SW 1271 (cell line): ENCODE measurements at regions not wholly inside any gene's neighbourhood (a gene's known extent, or its start where the extent isn't known, plus 50 kb on each side); places are given as distances from the start of the nearest gene placed in this dataset.

Source experiments
- DNase-seq, 2 experiments: peaks; one replicate each; lab custom pipeline; 2025; lab: John Stamatoyannopoulos, UW

GRCh38 chr13:70894258-70894657, 786.0 kb upstream of the KLHL1 start:
- DNase-seq, result no peak

DNA sequence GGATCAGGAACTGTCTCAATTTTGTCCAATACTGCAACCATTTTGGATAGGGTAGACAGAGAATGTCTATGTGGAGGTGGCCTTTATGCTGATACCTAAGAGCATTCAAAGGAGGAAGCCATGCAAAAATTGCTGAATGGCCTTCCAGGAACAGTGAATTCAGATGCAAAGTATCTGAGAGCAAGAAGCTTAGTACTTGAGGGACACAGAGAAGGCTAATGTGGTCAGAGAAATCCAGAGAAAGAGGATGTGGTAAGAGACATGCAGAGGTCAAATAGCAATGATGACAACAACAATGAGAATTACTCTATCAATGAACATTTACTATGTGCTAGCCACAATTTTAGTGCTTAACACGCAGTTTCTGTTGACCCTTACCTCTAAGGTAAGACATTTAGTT, 785.6 kb upstream of the KLHL1 start:
- DNase-seq, result no peak

GRCh38 chr13:70890289-70890688, 782.0 kb upstream of the KLHL1 start:
- DNase-seq, result no peak

DNA sequence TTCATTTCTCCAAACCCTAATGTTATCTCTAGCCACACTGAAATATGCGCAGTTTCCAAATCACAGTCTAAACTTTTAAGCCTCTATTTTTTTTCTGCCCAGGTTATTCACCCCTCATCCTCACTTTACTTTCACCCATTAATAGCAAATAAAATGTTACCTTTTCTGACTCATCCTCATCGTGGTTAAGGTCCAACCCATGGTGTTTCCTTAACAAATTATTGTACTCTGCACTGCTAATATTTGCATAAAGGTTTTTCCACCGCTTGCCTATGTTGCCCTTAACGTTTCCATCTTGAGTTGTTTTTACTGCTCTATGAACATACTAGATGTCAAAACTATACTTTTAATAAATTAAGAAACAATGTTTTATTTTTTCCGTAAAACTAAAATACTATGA, 780.9 kb upstream of the KLHL1 start:
- no peak for DNase-seq

DNA sequence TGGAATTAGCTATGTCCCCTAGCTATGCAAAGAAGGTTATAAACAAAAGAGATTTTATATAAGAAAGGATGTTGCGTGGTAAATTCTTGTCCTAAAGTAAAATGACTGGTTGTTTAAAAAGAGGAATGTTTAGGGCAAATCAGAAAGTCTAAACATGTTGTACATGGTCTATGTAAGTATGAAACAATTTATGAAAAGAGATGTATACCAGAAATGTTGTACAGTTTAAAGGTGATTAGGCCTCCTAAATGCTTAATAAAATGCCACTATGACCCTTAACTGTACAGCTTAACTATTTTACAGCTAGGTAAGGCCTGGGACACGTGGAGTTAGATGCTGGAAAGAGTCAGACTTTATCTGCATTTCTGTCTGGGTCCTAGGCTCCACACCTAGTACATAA, 775.9 kb upstream of the KLHL1 start:
- DNase-seq, result no peak

DNA sequence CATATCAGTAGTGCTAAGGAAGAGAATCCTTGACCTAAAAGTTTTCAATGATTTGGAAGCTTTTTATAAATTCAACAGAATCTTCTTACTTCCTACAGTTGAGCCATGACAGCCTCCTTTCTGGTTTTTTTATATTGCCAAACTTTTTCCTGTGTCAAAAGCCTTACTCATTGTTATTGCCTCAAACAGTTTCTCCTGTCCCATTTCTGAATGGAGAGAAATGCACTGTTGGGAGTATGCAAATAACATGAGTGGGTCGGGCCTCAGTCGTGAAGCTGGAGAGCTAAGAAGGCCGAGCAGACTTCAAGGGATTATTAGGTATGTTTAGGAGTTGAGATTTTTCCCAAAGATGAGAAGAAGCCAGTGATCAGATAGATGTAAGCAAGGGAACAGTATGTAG, 766.4 kb upstream of the KLHL1 start:
- DNase-seq, result no peak

GRCh38 chr13:70864731-70865130, 756.5 kb upstream of the KLHL1 start:
- DNase-seq, result no peak

DNA sequence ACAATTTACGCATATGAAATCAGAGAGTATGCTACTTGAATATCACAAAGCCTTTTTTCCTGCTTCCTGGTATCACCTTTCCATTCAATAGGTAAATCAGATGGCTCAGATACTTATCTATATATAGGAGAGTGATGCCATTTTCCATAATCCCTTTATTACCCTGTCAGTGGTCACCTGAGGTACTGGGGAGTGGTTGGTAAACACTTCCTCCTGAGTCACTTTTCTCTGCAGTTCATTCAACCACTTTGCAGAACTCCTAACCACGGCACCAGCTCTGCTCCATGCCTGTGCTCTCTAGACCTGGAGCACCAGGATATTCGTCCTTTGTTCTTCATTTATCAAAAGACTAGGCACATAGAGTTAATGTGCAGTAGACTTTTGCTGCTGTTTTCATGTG, 748.5 kb upstream of the KLHL1 start:
- DNase-seq, result no peak

GRCh38 chr13:70856025-70856424, 747.8 kb upstream of the KLHL1 start:
- DNase-seq, result no peak

DNA sequence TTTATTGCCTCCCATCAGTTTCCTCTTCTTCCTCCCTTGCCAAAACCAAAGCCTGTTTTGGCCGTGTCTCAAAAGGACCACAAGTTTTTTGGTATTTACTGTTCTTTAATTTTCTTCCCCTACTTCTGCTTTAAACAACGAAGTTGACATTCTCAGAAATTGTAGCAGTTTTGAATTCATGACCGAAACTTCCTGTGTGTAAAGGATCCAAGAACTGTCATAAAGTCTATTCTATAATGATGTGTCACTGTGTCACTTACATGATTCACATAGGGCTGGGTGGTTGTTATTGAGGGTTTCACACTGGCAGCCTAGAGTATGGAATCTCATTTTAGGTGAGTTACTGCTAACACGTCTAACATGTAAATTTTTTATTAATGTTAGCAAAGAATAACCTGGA, 741.0 kb upstream of the KLHL1 start:
- DNase-seq, result no peak

DNA sequence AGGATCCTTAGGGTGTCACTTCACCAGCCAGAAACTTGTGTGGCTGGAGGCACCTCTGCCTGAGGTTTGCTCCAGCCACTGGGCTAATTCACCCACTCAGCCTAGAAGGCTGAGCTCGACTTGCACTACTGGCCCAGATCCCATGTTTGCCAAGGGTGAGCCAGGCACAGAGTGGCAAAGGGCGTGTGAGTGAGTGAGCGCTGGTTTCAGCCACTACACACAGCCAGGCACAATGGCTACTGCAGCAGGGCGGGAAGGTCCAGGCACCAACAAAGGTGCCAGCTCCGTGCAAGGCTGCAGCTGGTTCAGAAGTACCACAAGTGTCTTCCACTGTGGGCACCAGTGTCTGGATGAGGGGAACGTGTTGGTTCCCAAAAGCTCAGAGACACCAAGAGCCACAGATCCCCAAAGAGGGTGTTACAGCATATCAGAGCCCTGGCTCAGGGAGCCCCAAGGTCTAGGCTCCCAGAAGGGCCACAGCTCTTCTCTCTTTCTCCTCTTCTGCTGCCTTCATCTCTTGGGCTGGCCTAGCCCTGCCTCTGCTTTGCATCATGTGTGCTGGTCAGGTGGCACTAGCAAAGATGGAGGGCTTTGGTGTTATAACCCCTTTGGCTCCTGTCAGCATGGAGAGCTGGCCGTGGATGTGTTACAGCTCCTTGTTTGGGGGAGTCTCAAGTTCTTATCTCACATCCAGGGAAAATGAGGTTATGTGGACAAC, 736.3 kb upstream of the KLHL1 start:
- DNase-seq, result no peak

DNA sequence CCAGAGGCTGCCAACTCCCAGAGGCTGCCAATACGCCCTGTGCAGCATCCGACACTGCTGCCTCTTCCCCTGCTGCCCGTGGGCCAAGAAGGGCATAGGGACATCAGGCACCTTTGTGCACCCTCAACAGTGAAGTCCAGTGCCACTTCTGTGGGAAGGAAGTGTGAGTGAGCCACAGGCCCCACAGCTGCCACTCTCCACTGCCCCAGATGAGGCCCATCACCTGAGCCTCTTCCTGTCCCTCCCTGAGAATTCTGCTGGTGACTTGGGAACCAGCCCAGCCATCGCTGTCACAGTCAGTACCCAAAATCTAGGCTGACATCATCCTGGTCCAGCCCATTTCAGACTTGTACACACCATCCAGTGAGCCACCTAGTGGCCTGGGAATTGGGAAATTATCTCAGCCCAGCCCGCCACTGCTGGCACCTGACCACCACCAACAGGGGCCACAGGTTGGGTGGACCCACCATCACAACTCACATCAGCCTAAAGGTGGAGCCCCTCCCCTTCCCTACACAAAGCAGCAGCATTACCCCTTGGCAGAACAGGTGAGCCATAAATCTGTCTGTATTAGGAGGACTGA, 733.9 kb upstream of the KLHL1 start:
- no peak for DNase-seq

GRCh38 chr13:70841240-70842061, 733.2 kb upstream of the KLHL1 start:
- DNase-seq, result no peak

GRCh38 chr13:70835371-70835770, 727.1 kb upstream of the KLHL1 start:
- no peak for DNase-seq

DNA sequence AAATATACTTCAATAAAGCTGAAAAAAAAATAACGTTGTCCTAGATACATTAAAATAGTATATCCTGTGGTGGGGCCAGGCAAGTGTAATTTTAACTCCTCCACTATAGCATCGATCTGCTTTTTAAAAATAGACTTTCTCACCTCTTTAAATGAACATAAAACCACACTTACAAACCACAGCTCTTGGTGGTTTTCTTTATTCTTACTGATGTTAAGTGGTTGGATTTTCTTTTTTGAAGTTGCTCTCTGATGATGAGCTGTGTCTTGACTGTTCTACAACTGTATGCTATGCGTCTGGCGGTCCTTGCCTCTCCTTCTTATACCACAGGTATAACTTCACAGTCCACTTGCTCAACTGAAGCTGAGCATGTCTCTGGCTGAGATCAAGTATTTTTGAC, 721.5 kb upstream of the KLHL1 start:
- no peak for DNase-seq

DNA sequence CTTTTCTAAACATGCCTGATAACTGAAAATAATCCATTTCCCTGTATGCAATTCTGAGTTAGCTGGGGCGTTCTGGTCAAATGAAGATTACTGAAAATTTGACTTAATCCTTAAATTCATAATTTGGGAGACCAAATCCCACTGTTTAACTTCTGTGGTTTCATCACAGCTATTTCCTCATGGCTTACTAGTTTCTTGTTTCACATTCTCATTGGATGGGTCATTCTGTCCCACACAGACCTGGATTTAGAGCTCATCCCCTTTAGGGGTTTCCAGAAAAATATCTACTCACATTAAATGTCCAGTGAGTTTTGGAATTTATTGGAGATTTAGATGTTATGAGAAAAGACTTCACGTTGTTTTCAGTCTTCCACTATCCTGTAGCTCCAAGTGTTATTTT, 709.3 kb upstream of the KLHL1 start:
- no peak for DNase-seq

DNA sequence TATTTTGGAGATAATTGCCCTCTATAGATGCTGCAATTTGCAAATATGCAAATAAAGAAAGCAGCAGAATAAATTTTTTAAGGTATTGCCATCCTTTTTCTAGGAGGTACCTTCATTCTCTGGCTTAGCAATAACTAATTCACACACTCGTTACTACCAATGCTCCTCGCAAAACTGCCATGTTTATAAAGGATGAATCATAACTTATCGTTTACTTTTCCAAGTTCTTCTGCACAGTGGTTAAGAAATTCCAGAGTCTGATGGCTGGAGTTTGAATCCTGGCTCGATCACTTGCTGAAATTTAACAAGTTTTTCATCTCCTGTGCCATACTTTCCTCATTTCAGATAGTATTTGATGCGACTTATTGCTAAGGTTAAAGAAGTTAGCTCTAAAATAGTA, 708.6 kb upstream of the KLHL1 start:
- no peak for DNase-seq

DNA sequence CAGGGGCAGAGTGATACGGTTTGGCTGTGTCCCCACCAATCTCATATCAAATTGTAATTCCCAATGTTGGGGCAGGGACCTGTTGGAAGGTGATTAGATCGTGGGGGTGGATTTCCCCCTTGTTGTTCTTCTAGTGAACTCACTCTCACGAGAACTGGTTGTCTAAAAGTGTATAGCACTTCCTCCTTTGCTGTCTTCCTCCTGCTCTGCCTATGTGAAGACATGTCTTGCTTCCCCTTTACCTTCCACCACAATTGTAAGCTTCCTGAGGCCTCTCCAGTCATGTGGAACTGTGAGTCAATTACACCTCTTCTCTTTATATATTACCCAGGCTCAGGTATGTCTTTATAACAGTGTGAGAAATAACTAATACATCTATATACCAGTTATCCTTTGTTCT, 706.4 kb upstream of the KLHL1 start:
- DNase-seq, result no peak

GRCh38 chr13:70812481-70812880, 704.2 kb upstream of the KLHL1 start:
- no peak for DNase-seq

- DNase-seq, result no peak
These were observed 701.3 kb upstream of the KLHL1 start for GRCh38 chr13:70809588-70809987.

DNA sequence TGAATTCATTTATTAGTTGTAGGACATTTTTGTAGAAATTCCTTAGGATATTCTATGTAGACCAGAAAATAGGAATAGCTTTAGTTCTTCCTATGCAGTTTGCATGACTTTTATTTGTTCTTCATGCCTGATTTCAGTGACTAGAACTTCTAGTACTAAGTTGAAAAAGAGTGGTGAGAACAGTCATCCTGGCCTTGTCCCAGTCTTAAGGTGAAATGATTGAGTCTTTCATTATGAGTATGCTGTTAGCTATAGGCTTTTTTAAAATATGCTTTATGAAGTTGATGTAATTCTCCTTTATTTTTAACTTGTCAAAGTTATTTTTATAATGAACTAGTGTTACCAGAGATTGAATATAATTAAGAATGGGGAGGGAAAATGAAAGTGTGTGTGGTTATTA, 690.1 kb upstream of the KLHL1 start:
- no peak for DNase-seq

GRCh38 chr13:70795484-70795883, 687.2 kb upstream of the KLHL1 start:
- DNase-seq, result no peak

- no peak for DNase-seq
These were observed 683.9 kb upstream of the KLHL1 start for GRCh38 chr13:70792121-70792520.
